Amniotic stem cell (primary cell): ENCODE measurements at regions not wholly inside any gene's neighbourhood (a gene's known extent, or its start where the extent isn't known, plus 50 kb on each side); places are given as distances from the start of the nearest gene placed in this dataset.
"Not testable (repeated sequence)": the region's sequence is repeated elsewhere in the genome, so short reads cannot be mapped to it uniquely, and the experiment has no call there.

Source experiments
- DNase-seq: peaks from one replicate; lab custom pipeline; 2025; lab: John Stamatoyannopoulos, UW

DNA sequence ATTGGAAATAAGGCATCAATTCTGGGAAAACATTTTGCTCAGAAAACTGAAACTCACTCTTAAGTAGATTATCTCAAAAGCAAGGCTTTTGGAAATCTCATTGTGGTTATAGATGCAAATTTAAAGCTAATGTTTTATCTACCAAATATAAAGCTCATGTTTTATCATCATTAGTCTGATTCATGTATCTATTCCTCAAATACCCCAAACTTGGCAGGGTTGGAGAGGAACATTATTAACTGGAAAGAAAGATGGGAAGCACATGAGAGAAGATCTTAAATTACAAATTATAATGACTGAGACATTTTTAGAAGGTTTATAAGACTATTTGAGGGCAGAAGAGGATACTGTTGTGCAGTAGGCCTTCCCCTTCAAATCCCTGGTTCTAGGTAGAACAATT, 137.3 kb upstream of the TGFBR2 start:
- no peak for DNase-seq

GRCh38 chr3:30470496-30470895, 135.9 kb upstream of the TGFBR2 start:
- DNase-seq: no peak

GRCh38 chr3:30471066-30471465, 135.3 kb upstream of the TGFBR2 start:
- no peak for DNase-seq

GRCh38 chr3:30471796-30472489, 134.5 kb upstream of the TGFBR2 start:
- DNase-seq: no peak

GRCh38 chr3:30473374-30474051, 132.9 kb upstream of the TGFBR2 start:
- DNase-seq: no peak

DNA sequence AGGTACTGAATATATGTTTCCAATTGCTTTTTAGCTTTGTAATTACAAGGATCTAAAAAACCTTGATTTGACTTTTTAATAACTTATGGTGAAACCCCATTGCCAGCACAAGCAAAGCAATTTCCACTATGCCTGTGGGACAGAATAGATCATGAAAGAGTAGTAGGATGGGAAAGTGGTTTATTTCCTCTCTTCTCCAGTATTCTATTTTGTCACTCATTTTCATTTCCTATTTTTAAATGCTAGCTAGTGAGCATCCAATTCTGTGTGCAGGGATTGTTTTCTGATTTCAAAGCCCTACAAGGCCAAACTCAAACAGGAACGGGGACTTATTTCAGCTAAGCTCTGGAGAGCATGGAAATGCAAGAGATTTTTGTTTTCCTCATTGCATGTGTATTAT, 132.0 kb upstream of the TGFBR2 start:
- DNase-seq: no peak

GRCh38 chr3:30475038-30475808, 131.2 kb upstream of the TGFBR2 start:
- no peak for DNase-seq

GRCh38 chr3:30475809-30476178, 130.6 kb upstream of the TGFBR2 start:
- DNase-seq: no peak

GRCh38 chr3:30476368-30477084, 129.9 kb upstream of the TGFBR2 start:
- DNase-seq: no peak

- DNase-seq: no peak
These were observed 129.1 kb upstream of the TGFBR2 start for GRCh38 chr3:30477149-30477921.

GRCh38 chr3:30479737-30480136, 126.7 kb upstream of the TGFBR2 start:
- DNase-seq: not testable (repeated sequence)

DNA sequence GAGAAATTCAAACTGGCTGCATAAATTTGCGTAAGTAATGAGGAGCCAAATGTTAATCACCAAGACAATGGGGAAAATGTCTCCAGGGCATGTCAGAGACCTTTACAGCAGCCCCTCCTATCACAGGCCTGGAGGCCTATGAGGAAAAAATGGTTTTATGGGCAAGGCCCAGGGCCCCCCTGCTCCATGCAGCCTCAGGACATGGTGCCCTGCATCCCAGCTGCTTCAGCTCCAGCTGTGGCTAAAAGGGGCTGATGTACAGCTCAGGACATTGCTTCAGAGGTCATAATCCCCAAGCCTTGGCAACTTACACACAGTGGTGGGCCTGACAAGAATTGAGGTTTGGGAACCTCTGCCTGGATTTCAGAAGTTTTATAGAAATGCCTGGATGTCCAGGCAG, 126.2 kb upstream of the TGFBR2 start:
- DNase-seq: not testable (repeated sequence)

DNA sequence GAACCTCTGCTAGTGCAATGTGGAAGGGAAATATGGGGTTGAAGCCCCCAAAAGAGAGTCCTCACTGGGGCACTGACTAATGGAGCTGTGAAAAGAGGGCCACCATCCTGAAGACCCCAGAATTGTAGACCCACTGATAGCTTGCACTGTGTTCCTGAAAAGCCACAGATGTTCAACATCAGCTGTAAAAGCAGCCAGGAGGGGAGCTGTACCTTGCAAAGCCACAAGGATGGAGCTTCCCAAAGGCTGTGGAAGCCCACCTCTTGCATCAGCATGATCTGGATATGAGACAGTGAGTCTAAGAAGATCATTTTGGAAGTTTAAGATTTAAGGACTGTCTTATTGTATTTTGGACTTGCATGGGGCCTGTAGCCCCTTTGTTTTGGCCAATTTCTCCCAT, 125.8 kb upstream of the TGFBR2 start:
- no peak for DNase-seq

DNA sequence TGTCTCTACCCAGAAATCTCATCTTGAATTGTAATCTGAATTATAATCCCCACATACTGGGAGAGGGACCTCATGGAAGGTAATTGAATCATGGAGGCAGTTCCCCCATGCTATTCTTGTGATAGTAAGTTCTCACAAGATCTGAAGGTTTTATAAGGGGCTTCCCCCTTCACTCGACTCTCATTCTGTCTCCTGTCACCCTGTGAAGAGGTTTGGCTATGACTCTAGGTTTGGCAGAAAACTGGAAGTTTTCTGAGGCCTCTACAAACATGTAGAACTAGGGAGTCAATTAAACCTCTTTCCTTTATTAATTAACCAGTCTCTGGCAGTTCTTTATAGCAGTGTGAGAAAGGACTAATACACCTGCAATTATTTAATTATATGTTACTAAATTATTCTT, 125.2 kb upstream of the TGFBR2 start:
- no peak for DNase-seq

DNA sequence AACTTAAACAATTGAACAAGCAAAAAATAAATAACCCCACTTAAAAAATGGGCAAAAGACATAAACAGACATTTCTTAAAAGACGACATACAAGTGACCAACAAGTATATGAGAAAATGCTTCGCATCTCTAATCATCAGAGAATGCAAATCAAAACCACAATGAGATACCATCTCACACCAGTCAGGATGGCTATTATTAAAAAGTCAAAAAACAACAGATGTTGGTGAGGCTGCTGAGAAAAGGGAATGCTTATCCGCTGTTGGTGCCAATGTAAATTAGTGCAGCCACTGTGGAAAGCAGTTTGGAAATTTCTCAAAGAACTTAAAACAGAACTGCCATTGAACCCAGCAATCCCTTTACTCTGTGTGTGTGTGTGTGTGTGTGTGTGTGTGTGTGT, 122.2 kb upstream of the TGFBR2 start:
- DNase-seq: not testable (repeated sequence)

DNA sequence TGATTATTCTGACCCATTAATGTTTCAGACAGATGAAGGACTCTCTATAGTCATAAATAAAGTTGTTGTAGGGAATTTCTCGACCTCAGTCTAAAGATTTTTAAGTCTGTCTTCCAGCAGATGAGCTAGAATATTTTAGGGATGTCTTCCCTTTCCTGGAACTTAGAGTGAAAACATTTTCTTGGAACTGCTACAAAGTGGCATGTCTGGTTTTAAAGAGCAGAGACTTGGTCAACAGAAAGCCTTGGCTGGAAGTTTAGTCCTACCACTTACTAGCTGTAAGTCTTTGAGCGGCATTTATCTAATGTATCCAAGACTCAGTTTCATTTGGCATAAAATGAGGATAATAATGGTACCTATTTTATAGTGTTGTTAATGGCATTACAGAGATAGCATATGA, 120.0 kb upstream of the TGFBR2 start:
- DNase-seq: no peak

- DNase-seq: no peak
These were observed 118.2 kb upstream of the TGFBR2 start for GRCh38 chr3:30488070-30488756.

- DNase-seq: no peak
These were observed 113.8 kb upstream of the TGFBR2 start for GRCh38 chr3:30492322-30493192.

GRCh38 chr3:30493911-30494311, 112.5 kb upstream of the TGFBR2 start:
- DNase-seq: peak; percentile 74
